ENCODE measurements at regions not wholly inside any gene's neighbourhood (a gene's known extent, or its start where the extent isn't known, plus 50 kb on each side); places are given as distances from the start of the nearest gene placed in this dataset.

DNA sequence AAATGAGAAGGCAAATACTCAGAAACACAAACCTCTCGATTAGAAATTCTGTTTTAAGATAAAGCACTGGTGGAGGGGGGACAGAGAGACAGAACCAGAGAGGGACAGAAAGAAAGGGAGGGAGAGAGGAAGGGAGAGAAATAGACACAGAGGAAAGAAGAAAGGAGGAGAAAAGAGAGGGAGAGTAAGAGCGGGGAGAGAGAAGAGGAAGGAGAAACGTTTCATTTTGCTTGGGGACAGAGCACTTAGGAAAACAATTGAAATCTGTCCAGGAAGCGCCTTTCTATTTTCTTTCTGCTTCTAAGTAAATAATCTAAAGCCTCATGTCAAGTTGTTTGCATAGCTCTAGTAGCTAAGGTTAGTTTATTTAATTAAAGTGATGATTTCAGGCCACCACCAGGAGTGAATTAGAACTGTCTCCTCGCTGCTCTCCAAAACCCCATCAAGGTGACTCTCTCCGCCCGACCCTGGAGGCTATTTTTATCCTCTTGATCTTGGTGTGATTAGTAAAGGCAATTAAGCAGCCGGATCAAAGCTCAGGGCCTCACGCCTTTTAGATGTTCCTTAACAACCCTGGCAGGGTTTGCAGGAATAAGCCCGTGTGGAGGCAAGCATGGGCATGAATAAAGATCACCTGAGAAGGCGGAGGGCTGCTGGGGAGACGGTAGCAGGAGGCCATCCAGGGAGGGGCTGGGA lies 73.4 kb upstream of the INSIG1 start:
- H2AFZ ChIP-seq (ENCODE audit: control insufficient read depth, low read length), result no peak overlapping the region
- H3K36me3 ChIP-seq (ENCODE audit: control insufficient read depth in 2 of 2, extremely low read depth in 1 of 2, insufficient read depth in 2 of 2, low read length in 2 of 2), result no peaks in the 10 kb centered on the region
- no peak overlapping the region for H3K4me3 ChIP-seq (ENCODE audit: control insufficient read depth in 2 of 3, extremely low read depth in 1 of 3, insufficient read depth in 2 of 3, low read depth in 1 of 3, low read length in 3 of 3)
- no peak overlapping the region for H3K27ac ChIP-seq (ENCODE audit: control insufficient read depth, insufficient read depth, low read length)
- no peaks in the 10 kb centered on the region for H3K79me2 ChIP-seq (ENCODE audit: control insufficient read depth, insufficient read depth, low read length)
- no peaks in the 10 kb centered on the region for H3K27me3 ChIP-seq (ENCODE audit: control insufficient read depth, extremely low read depth, insufficient read depth, low read length)
- dilution Hi-C loops (cut with MboI; ENCODE audit: extremely low pct_ligation_motif_present, low sequenced_read_pairs), result no loop called here
- H3K4me1 ChIP-seq (ENCODE audit: control insufficient read depth, extremely low read depth, insufficient read depth, low read length), result peaks cover 11% of the 10 kb centered on the region
- H3K9me1 ChIP-seq (ENCODE audit: control insufficient read depth, extremely low read depth, insufficient read depth, low read length), result no peaks in the 10 kb centered on the region
- no peak for TF ChIP-seq EZH2 (IDR thresholded peaks at IDR 0.05; ENCODE audit: low read length)
- TF ChIP-seq, protein P1, sequence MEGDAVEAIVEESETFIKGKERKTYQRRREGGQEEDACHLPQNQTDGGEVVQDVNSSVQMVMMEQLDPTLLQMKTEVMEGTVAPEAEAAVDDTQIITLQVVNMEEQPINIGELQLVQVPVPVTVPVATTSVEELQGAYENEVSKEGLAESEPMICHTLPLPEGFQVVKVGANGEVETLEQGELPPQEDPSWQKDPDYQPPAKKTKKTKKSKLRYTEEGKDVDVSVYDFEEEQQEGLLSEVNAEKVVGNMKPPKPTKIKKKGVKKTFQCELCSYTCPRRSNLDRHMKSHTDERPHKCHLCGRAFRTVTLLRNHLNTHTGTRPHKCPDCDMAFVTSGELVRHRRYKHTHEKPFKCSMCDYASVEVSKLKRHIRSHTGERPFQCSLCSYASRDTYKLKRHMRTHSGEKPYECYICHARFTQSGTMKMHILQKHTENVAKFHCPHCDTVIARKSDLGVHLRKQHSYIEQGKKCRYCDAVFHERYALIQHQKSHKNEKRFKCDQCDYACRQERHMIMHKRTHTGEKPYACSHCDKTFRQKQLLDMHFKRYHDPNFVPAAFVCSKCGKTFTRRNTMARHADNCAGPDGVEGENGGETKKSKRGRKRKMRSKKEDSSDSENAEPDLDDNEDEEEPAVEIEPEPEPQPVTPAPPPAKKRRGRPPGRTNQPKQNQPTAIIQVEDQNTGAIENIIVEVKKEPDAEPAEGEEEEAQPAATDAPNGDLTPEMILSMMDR (optimal IDR thresholded peaks at IDR 0.05 in 1 of 3, IDR thresholded peaks at IDR 0.05 in 1 of 3, conservative IDR thresholded peaks at IDR 0.05 in 1 of 3; ENCODE audit: extremely low read depth in 1 of 3, insufficient read depth in 2 of 3, low read length in 3 of 3), result no peak
- FAIRE-seq (peak; percentile 63), DNase-seq (ENCODE audit: low read depth, low spot score) (peak; percentile 55)
- no peaks in the 10 kb centered on the region for H3K9me3 ChIP-seq (ENCODE audit: control insufficient read depth, low read depth, low read length)
- no peaks in the 10 kb centered on the region for H4K20me1 ChIP-seq (ENCODE audit: control insufficient read depth, extremely low read depth, insufficient read depth, low read length)
- no peak overlapping the region for H3K9ac ChIP-seq (ENCODE audit: control insufficient read depth, extremely low read depth, insufficient read depth, low read length)
- peak overlapping the region; percentile 39 for H3K4me2 ChIP-seq (ENCODE audit: control insufficient read depth, extremely low read depth, insufficient read depth, low read depth, low read length)

DNA sequence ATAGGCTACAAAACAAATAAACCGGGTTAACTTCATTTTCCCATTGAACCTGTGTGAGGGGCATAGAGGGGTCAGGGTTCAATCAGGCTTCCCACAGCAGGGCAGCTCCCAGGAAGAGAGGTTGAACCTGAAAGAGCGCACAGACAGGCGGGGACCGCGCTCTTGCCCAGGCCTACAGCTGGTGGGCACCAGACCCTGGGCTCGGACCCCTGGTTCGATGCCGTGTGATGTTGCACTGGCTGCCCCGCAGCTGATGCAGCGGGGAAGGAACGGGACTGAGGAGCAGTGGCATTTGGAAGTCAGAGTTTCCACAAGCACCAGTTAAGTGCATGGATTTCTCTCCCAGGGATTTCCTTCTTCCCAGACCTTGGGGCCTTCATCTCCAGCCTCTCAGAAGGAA lies 72.6 kb upstream of the INSIG1 start:
- H3K9ac ChIP-seq (ENCODE audit: control insufficient read depth, extremely low read depth, insufficient read depth, low read length), result no peak overlapping the region
- no peaks in the 10 kb centered on the region for H4K20me1 ChIP-seq (ENCODE audit: control insufficient read depth, extremely low read depth, insufficient read depth, low read length)
- H3K79me2 ChIP-seq (ENCODE audit: control insufficient read depth, insufficient read depth, low read length), result no peaks in the 10 kb centered on the region
- no peaks in the 10 kb centered on the region for H3K36me3 ChIP-seq (ENCODE audit: control insufficient read depth in 2 of 2, extremely low read depth in 1 of 2, insufficient read depth in 2 of 2, low read length in 2 of 2)
- H3K4me3 ChIP-seq (ENCODE audit: control insufficient read depth in 2 of 3, extremely low read depth in 1 of 3, insufficient read depth in 2 of 3, low read depth in 1 of 3, low read length in 3 of 3), result no peak overlapping the region
- no peak overlapping the region for H2AFZ ChIP-seq (ENCODE audit: control insufficient read depth, low read length)
- peaks cover 11% of the 10 kb centered on the region for H3K4me1 ChIP-seq (ENCODE audit: control insufficient read depth, extremely low read depth, insufficient read depth, low read length)
- dilution Hi-C loops (cut with MboI; ENCODE audit: extremely low pct_ligation_motif_present, low sequenced_read_pairs), result no loop called here
- H3K9me3 ChIP-seq (ENCODE audit: control insufficient read depth, low read depth, low read length), result no peaks in the 10 kb centered on the region
- no peak for DNase-seq (ENCODE audit: low read depth, low spot score)
- H3K9me1 ChIP-seq (ENCODE audit: control insufficient read depth, extremely low read depth, insufficient read depth, low read length), result no peaks in the 10 kb centered on the region
- H3K27ac ChIP-seq (ENCODE audit: control insufficient read depth, insufficient read depth, low read length), result no peak overlapping the region
- no peak for TF ChIP-seq EZH2 (IDR thresholded peaks at IDR 0.05; ENCODE audit: low read length)
- TF ChIP-seq, protein P1 (optimal IDR thresholded peaks at IDR 0.05 in 1 of 3, IDR thresholded peaks at IDR 0.05 in 1 of 3, conservative IDR thresholded peaks at IDR 0.05 in 1 of 3; ENCODE audit: extremely low read depth in 1 of 3, insufficient read depth in 2 of 3, low read length in 3 of 3), result no peak
- H3K4me2 ChIP-seq (ENCODE audit: control insufficient read depth, extremely low read depth, insufficient read depth, low read depth, low read length), result no peak overlapping the region
- FAIRE-seq, result no peak
- no peaks in the 10 kb centered on the region for H3K27me3 ChIP-seq (ENCODE audit: control insufficient read depth, extremely low read depth, insufficient read depth, low read length)

All from keratinocyte (primary cell).